Activated CD4-positive, alpha-beta T cell treated with anti-CD3 and anti-CD28 coated beads, Interleukin-2, amount 50 U/mL, for 4 hours (primary cell): ENCODE measurements at regions not wholly inside any gene's neighbourhood (a gene's known extent, or its start where the extent isn't known, plus 50 kb on each side); places are given as distances from the start of the nearest gene placed in this dataset.

ENCODE experiments used
- DNase-seq, 2 experiments: peaks; one replicate each; pipeline ENCODE4 v3.0.0-alpha.2; 2020

DNA sequence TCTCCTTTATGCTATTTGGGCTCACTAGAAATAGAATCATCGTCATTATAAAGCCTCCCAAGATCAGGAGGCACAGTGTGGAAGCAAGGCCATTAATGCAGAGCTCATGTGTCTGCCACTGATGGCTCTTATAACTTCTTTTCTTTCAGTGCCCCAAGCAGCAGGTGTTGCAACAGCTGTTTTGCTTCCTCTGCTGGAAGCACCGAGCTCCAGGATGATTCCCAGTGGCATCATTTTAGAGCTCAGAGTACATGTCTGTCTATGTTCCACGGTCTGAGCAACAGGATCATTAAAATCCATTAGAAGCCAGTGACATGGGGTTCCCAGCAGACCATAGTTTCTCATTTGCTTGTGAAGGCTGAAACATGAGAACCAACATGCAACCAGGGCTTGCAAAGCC, 803.0 kb upstream of the FAT3 start:
- no peak for DNase-seq

GRCh38 chr11:91407842-91408241, 816.8 kb upstream of the FAT3 start:
- no peak for DNase-seq

DNA sequence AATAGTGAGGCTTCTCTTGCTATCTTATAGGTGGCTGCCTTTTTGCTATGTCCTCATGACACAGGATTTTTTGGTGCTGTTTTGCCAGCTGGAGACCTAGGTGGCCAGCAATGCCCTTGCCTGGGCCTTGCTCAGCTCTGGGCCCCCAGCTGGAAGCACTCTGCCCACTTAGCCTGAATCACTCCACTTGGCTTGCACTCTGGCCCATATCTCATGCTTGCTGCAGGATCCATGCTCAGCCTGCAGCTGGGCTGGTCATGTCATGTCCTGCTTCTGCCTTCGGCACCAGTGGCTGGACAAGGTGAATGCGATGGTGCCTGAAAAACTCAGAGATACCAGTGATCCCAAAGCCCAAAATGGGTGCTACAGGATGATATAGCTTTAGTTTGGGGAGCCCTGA, 818.6 kb upstream of the FAT3 start:
- DNase-seq = no peak

DNA sequence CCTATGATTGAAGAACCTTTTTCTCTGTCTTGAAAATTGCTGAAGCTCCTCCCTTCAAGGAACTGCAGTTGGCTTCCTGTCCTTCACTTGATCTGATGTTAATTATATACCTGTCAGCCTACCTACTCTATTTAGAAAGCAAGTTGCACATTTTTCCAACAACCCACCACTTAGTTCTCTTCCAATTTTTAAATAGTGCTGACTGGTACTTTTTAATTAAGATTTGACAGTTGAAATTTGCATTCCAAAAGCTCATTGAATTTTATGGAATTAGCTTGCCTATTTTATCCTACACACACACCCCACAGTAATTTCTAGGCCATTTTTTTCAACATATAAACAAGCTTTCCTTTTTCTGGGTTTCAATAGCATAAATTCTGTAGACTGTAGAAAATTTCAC, 820.3 kb upstream of the FAT3 start:
- no peak for DNase-seq

DNA sequence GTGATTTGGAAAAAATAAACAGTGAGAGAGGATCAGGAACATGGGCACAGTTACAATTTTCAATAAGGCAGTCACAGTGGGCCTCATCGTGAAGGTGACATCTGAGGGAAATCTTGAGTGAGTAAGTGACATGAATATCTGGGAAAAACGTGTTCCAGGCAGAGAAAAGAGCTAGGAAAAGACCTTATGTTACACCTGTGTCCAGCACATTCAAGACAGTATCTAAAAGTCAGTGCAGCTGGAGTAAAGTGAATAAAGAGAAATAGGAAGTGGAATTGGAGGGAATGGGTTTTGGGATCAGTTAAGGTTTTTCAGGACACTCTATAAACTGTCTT, 827.5 kb upstream of the FAT3 start:
- DNase-seq = no peak

GRCh38 chr11:91396236-91397133, 828.1 kb upstream of the FAT3 start:
- DNase-seq = no peak

GRCh38 chr11:91394727-91395414, 829.7 kb upstream of the FAT3 start:
- DNase-seq = no peak

DNA sequence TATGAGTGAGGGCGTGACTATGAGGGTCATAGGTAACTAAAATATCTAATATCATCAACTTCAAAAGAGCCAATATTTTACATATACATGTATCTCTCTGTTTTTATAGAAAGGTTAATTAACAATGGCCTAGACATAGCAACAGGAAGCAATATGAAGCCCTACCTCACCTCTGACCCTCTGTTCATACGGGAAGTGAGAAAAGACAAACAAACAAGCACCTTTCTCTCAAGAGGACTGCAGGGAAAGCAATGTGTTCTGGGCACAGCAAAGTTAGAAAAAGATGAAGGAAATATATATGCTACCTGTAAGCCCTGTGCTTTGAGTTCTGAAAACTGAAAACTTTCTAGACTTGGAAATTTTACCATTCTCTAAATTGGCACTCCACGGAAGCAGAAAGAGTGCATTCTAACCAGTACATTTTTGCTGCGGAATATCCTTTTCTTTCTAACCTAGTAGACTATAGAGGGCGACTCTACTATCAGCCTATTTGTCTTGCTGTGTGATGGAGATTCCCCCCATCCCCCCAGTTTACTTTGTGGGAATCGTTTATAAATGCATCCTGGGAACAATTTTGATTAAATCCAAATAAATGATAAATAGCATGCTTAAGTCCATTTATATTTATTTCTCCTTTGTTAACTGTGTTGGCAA, 830.4 kb upstream of the FAT3 start:
- DNase-seq = no peak

GRCh38 chr11:91382946-91383345, 841.7 kb upstream of the FAT3 start:
- DNase-seq = no peak

DNA sequence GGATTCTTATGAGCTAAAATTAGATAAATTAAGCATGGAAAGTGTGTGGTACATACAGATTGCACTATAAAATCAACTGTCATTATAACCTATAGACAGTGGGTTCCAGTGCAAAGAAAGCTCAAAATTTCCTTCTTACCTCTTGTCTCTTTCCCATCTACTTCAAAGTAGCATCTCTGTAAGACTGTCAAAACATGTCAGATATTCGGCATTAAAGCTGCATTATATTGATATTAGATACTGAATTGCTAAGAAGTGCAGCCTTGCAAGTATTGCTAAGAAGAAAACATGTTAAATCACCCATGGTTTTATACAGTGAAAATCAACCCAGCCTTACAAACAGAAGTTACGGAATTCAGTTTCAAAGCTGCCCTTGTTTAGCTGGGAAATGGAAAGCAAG, 849.8 kb upstream of the FAT3 start:
- DNase-seq = no peak

DNA sequence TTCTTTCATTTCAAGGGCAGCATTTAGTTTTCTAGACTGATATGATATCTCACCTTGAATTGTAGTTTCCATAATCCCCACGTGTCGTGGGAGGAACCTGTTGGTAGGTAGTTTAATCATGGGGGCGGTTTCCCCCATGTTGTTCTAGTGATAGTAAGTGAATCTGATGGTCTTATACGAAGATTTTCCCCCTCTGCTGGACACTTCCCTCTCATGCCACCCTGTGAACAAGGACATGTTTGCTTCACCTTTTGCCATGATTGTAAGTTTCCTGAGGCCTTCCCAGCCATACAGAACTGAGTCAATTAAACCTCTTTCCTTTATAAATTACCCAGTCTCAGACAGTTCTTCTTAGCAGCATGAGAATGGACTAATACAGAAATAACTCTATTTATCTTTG, 851.1 kb upstream of the FAT3 start:
- no peak for DNase-seq

GRCh38 chr11:91366816-91367215, 857.8 kb upstream of the FAT3 start:
- DNase-seq = no peak

GRCh38 chr11:91365986-91366585, 858.5 kb upstream of the FAT3 start:
- DNase-seq = no peak

DNA sequence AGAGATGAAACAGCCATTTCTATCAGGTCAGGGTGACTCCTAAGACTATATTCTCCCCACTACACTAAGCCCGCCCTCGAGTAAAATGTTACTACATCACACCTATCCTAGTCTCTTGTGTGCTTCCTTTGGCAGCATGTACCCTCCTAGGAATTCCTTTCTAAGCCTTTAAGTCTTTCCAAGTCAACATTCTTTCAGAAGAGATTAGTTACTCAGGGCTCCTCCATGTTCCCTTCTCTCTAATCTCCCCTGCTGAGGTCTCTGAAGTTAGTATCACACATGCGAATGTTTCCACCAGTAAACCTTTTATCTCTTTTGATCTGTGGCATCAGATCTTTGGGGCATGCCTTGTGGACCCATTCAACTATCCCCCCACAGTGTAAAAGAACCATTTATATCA, 873.7 kb upstream of the FAT3 start:
- no peak for DNase-seq

- DNase-seq = no peak
These were observed 897.9 kb upstream of the FAT3 start for GRCh38 chr11:91326751-91327150.

DNA sequence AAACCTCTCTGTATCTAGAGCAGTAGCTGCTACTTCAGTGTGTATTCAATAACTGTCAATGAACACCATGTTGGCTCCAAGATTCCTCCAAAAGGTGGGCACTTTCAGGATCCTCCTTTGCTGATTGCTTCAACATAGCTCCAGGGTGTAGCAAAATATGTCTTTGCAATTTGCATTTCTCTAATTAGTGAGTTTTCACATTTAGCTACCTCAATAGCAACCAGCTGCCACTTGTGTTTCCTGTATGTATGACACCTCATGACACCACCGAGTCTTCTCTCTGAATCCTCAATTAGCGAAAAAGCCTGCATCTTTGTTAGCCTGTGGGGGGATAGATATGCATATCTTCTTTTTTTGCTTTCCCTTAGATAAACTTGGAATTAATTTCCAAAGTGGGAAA, 898.3 kb upstream of the FAT3 start:
- no peak for DNase-seq

DNA sequence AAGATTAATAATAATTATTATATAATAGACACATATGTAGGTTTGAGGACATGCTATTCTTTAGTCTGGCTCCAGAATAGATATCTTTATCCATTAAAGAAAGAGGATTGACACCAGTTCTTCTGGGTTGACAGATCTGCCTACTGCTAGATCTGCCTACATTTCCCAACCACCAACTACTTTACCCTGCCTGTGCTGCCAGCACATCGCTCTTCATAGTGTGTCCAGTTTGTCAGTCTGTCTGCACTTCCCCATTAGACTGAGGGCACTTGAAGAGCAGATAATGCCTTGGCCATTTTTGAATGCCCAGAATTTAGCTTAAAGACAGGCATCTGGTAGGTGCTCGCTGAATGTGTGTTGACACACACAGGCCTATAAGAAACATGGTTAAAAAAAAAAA, 910.1 kb upstream of the FAT3 start:
- no peak for DNase-seq

- no peak for DNase-seq
These were observed 912.1 kb upstream of the FAT3 start for GRCh38 chr11:91312541-91312940.

DNA sequence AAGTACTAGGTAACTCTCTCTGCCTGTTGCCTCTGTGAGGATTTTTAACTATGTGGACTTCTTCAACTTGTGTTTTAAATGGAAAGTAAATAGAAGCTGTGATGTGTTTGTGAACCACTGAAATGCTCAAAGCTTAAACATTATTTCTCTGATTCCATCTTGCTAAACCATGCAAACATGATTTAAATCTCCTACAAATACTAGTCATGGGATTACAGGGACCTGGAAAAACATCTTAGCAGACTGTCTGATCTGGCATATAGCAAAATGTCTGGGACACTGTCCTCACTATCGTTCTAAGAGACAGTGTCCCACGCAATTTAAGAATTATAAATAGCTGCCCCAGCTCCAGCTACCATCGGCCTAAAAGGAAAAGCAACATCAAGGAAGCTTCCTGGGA, 914.5 kb upstream of the FAT3 start:
- DNase-seq = no peak

DNA sequence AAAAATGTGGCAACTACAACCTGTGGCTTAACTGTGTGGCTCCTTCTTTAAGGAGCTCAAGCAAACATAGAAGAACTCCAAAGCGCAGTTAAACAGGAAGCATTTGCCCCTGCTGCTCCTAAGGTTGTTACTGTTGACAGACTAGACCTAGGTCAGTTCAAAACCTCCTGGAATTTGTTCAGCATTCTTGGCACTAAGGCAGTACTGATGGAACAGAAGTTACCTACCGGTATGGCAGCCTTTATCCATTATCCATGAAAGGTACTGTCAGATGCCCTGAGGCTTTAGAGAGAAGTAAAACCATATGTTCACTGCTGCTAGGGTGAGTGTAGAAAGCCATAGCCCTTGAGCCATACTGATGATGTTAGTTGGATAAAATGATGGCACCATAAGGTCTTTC, 916.5 kb upstream of the FAT3 start:
- DNase-seq = no peak

DNA sequence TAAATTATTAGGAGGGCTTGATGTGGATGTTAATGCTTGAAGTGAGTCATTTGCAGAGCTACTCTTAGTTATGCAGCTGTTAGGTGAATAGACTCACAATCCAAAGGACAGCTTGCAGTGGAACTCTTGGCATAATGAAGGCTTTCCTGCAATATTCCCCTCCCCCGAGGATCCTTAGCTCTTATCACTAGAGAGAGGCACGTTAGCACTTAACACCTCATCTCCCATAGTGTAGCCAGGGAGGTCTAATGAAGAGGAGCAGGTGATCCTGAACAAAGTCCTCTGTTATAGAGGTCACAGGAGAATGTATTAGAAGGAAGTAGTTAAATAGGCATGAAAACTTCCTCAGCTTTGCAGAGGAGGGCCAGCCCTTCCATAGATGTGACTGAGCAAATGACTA, 919.2 kb upstream of the FAT3 start:
- no peak for DNase-seq

DNA sequence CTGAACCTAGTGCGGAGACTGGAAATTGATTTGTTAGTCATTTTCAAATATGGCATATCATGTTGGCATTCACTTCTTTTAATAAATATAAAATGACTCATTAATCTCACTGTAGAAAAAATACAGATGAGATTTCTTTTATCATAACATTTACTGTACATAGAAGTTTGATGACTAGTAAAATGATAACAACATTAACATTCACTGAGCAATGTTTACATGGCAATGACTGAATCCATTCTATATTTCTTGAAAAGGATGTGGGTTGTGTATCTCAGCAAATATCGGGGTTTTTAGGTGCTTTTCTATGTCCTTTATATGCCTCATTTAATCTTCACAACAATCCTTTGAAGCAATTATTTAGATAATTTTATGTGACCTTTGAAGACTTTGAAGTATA, 920.9 kb upstream of the FAT3 start:
- no peak for DNase-seq

- no peak for DNase-seq
These were observed 924.6 kb upstream of the FAT3 start for GRCh38 chr11:91299980-91300379.

- no peak for DNase-seq
These were observed 928.0 kb upstream of the FAT3 start for GRCh38 chr11:91296629-91297028.
